HG03097 (cell line): ENCODE measurements at regions not wholly inside any gene's neighbourhood (a gene's known extent, or its start where the extent isn't known, plus 50 kb on each side); places are given as distances from the start of the nearest gene placed in this dataset.
"Not testable (repeated sequence)": the region's sequence is repeated elsewhere in the genome, so short reads cannot be mapped to it uniquely, and the experiment has no call there.

ENCODE experiments used
- ATAC-seq: cut with Tn5 transposase; IDR thresholded peaks from one replicate; pipeline ENCODE4 v1.9.1; 2021; ENCODE audit not compliant: unreplicated experiment, low FRiP score

DNA sequence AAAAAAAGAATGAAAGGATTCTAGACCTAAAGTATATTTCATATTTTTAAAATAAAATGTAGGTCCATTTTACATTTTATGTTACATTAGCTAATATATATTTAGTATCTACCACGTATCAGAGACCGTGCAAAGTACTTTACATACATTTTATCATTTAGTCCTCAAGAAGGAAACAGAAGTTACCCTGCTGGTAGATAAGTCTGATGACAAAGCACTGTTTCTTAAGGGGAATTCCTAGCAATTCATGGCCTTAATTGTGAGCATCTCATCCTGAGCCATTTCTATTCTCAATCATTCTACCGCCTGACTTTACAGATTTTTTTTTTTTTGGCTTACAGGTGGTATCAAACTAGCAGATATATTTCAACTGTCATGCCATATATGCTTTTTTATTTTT lies 367.7 kb downstream of the PRELID2 start:
- ATAC-seq: no peak

DNA sequence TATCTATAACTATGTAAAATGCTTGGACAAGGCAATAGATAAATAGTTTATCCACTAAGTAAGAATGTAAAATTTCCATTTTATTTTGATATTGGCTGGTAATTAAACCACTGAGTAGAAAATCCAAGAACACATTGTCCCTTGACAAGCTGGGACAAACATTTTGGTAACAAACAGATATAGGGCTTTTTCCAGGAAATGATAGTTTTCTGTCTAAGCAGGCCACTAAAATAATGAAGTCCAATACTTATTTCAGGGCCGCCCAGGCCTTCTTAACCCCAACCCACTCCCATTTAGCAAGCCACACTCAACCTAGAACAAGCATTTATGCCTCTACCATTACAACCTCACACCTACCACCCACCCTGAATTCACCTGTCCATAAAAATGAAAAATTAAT lies 368.6 kb downstream of the PRELID2 start:
- ATAC-seq: no peak

DNA sequence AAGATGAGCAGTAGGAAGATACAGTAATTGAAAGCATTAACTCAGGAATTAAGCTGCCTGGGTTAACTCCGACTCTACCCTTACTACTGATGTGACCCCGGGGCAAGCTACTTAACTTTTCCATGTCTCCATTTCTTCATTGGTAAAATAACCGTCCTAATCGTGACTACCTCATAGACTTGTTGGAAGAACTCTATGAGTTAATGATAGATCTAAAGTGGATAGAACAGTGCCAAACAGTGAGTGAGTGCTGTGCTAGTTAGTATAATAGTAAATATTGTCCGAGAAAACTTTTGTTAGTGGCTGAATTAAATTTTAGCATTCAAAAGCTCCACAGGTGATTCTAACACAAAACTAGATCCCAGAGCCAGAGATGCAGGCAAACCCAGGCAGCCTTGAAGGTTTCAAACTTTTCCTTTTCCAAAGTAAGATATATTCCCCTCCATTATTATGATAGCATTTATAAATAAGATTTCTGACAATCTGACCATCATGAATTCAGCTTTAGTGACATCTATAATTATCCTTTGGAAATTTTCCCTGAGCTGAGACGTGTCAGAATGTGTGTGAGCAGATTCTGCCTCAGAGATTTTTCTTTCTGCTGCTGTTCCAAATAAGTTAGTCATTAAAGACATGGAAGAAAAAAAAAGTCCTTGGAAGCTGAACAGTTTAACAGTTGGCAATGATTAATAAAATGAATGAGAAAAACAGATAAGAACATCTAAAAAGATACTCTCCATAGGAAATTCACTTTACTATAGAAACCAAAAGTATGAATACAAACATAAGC lies 369.5 kb downstream of the PRELID2 start:
- ATAC-seq: no peak

DNA sequence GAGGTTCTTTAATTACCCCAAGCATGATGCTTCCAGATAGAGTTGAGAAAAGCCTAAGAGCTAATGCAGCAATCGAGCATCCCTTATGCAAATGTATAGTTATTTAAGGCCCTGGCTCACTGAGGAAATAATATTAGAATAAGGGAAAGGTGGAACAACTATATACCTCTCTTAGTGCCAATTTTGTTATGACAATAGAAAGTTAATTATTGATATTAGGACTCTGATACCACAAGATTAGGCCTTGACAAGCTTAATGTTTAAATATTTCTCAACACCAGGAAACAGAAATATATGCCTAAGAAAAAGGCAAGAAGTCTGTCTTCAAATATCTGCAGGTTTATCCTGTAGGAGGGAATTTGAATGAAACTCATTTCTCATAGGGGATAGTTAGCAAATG lies 371.0 kb downstream of the PRELID2 start:
- no peak for ATAC-seq

DNA sequence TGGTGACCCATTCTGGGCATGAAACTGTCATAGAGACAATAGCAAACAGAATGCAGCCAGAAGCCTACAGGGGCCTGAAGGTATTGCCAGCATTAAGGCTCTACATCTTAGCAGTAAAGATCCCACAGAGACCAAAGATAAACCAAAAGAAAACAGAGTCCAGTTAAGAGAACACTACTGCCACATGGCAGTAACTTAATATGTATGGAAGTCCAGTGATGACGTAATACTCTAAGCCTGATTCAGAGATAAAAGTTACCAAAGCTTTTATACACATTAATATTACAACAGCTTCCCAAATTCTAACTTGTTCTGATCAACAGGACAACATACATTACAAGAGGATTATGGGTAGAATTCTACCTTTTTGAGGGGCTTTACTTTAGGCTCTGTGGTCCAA lies 371.5 kb downstream of the PRELID2 start:
- no peak for ATAC-seq

DNA sequence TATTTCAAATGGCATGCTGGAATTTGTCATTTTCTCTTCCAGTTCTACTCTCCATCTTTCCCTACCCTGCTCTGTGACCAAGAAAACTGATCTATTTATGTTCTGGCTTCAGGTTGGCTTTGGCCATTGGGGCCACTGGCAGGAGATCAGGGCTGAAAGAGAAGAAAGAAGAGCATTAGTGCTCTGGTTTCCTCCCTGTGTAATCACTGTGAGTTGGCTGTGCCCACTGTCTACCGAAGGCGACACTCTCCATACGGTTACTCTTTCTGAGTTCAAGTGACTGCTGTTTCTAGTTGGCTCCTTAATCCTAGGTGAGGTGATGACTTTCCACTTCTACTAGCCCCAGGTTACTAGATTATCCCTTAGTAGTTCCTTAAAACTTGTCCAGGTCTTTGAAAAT lies 372.6 kb downstream of the PRELID2 start:
- no peak for ATAC-seq

DNA sequence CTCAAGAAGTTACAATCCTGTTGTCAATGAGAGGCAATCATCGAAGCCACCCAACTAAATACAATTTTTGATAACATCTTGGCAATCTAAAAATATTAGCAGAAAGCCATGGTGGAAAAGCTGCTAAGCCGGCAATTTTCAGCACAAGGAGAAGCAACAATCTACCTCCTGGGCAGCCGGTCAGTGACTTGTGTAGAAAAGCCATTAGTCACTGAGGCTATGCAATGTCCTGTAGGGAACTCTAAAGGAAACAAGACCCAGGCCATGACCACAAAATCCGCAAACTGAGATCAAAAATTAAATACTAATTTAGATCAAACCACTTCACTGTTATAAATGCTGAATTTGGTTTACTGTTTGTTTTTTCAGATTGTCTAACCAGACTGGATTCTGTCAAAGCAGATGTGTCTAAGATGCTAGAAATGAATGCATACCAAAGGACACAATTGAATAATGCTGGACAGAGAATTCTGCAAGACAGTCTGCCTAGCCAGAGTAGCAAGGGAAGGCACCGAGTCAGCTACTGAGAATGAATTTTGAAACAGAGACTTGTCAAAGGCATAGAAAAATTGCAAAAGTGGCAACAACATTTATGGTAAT lies 384.8 kb downstream of the PRELID2 start:
- no peak for ATAC-seq

DNA sequence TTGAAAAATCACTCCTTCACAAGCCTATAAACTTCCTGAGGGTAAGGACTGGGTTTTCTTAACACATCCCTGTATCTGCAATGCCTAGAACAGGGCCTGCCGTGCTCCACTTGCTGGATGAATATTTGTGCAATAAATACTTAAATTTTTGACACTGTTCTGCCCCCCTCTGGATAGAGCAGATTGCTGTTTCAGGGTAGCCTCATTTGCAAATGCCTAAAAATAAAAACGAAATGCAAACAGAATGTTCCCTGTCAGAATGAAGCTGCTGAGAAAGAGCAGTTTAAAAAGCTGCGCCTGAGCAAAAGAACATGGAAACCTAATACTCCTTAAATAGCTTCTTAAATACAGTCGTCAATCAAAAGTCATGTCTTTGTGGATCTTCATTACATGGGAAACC lies 385.3 kb downstream of the PRELID2 start:
- ATAC-seq: no peak

DNA sequence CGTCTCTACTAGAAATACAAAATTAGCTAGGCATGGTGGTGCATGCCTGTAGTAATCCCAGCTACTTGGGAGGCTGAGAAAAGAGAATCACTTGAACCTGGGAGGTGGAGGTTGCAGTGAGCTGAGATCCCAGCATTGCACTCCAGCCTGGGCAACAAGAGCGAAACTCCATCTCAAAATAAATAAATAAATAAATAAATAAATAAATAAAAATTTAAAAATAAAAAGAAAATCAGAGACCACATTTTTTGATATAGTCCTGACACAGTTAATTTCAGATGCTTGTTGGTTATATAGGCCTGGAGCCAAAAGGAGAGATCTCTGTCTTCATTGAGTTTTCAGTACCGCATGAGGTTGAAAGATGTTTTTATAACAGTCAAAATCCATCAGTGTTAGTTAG lies 388.3 kb downstream of the PRELID2 start:
- not testable (repeated sequence) for ATAC-seq

DNA sequence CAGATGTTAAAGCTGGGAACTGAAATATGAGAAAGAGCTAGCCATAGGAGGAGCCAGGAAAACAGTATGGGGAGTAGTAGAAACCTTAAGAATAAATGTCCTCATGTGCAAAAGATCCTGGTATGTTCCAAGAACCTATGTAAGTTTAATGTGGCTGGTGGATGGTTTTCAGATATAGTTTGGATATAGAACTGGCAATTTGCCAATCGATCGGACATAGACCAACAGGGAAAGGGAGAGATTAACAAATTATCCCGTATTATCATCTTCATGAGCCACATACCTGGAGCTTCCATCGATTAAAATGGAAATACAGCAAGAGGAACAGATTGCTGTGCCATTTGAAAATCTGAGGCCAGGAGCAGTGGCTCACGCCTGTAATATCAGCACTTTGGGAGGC lies 388.7 kb downstream of the PRELID2 start:
- ATAC-seq: no peak

DNA sequence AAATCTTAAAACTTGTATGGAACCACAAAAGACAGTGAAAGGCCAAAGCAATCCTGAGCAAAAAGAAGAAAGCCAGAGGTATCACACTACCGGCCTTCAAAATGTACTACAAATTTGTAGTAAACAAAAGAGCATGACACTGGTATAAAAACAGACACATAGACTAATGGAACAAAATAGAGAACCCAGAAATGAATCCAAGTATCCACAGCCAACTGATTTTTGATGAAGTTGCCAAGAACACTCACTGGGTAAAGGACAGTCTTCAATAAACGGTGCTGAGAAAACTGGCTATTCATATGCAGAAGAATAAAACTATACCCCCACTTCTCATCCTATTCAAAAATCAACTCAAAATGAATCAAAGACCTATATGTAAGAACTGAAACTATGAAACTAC lies 390.1 kb downstream of the PRELID2 start:
- no peak for ATAC-seq

DNA sequence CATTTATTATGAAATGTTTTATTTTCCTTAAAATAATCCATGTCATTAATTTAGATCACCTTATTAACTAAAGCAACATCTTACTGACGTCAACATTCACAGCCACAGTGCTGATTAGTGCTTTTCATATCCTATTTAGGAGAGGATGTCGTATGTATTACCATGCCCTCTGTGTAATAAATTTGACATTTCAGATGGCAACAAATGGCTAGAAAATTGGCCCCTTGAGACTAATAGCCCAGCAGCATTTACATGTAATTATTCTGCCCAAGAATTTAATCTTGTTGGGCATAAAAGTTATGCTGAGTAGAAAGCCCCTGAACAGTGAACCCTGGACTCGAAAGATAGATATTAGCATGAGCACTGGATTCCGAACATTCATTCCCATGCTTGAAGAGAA lies 391.2 kb downstream of the PRELID2 start:
- ATAC-seq: no peak

DNA sequence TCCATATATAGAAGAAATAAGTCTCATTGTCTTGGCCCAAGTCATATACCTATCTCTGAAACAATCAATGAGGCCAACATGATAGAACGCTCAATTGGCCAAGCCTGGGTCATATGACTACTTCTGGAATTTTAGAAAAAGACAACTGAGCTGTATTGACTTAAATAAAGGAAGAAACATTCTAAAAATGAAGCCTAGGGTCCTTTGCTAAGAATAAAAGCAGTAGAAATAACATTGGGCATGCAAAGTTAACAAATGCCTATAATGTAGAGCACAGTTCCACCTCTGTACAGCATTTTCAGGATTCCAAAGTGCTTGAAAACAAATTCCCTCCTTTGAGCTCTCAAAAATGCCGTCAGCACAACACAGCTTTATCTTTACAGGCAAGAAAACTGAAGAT lies 391.8 kb downstream of the PRELID2 start:
- ATAC-seq: no peak

DNA sequence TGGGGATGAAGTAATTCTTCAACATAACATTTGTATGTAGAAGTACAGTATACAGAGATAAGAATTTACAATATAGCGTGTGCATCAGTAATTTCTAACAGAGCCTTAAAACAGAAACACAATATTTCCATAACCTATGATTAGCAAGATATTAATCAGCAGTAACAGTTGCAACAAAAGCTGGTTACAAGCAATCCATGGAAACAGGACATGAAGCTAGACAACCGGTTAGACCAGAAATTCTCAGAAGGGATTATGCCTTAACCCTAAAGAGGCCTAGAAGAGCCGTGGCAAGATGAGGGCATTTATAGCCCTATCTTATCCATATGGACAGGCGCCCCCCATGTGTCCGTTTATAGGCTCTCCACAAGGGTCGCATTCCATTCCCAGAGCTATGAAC lies 392.5 kb downstream of the PRELID2 start:
- ATAC-seq: not testable (repeated sequence)

DNA sequence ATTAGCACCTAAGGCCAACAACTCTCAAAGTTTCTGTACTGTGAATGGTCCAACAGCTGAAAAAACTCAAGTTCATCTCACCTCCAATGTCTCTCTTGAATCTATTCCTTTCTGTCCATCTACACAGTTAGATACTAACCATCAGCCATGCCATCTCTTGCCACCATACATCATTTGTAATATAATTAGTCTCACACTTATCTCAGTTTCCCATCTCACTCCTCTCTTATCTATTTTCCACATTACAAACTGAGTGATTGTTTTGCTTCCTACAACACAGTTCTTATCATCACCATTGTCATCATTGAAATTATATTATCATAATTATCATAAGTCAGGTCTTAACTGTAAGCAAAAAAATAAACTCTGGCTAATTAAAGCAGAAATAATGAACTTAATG lies 393.9 kb downstream of the PRELID2 start:
- ATAC-seq: no peak

DNA sequence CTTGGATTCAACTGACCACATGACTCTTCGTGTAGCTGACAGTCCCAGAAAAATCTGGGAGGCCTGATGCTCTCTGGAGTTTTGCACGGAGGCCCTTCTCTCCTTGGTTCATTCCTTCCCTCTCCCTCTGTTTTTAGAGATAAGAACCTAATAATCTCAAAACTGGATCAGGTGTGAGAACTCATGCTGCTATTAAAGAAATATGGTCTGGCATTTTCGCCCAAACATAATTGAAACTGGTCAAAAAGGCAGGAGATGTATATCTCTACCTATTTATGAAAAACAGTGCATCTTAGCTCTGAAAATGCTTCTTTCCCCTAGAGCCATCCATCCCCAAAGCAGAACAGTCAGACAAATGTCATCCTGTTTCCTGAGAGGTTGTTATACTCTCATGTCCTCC lies 397.5 kb downstream of the PRELID2 start:
- no peak for ATAC-seq

DNA sequence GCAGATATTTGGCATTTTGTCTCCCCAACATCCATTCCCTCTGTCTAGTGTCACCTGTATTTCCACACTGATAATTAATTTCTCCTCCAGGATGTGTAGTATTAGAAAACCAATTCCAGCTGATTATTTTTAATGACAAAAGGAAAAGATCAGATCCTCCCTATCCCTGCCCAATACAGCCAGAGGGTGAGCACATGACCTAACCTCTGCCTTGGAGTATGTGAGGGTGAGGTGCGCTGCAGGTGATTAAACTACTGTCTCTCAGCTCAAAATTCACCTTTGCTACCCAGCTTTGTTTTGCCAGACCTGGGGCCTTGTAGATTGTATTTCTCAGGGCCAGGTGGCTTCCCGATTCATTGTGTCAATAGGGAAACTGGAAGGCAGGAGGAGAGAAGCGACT lies 402.1 kb downstream of the PRELID2 start:
- ATAC-seq: no peak

DNA sequence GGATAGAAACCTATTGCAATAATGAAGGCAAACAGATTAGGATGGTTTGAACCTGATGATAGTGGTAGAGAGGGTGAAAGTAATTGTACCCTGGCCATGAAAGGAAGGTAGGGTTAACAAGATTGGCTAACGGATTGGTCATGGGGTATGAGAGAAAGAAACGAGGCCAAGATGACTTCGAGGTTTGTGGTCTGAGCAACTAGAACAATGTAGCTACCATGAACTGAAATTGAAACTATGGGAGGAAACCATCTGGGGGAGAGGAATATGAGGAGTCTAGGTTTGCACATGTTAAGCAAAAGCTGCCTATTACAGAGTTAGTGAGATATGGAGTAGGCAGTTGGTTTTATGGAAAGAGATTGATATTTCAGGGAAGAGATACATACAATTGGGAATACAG lies 406.0 kb downstream of the PRELID2 start:
- no peak for ATAC-seq

DNA sequence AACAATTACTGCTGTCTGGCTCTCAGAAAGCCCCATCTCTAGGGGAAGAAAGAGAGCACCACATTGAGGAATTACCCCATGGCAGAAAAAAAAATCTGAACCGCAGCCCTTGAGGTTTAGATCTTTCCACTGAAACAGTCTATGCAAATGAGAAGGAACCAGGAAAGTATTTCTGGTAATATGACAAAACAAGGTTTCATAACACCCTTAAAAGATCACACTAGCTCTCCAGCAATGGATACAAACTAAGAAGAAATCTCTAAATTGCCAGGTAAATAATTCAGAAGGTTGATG lies 427.1 kb downstream of the PRELID2 start:
- ATAC-seq: no peak

DNA sequence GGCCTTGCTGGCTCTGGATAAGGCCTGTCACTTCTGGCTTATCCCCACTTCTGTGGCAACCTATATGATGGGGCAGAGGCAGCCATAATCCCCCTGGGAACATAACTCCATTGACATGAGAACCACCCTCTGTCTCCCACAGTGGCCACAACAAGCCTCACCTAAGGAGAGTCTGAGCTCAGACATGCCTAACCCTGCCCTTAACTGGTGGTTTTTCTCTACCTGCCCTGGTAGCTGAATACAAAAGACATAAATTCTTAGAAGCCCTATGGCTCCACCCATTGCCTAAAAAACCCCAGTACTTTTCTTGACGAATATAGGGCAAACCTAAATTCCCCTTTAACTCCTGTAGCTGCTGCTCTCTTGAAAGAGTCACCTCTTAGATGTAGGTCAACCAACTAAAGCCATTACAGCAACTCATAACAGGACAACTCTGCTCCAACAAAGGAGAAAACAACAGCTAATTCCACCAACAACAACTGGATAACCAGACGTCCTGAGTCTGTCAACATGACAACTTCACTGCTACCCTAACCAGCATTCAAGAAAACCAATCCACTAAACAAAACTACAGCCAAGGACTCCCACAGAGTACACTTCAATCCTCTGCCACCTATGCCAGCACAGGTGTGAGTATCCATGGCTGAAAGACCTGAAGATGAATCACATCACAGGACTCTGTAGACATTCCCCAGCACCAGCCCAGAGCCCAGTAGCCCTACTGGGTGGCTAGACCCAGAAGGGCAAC lies 427.7 kb downstream of the PRELID2 start:
- ATAC-seq: no peak

DNA sequence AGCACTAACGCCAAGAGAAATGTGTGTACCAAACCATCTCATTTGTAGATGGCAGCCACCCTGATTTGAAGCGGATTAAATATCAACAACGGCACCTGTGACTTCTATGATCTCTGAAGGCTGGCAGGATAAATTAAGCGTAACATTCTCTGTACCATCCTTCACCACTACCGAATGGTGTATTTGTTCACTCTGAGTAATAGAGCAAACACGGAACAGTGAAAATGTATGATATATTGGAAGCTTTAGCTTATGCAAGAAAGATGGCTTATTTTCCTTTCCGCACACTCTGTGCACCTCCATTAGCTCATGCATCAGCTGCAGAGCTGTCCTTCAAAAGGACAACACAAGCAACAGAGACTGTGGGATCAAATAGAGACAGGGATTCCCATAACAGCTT lies 431.1 kb downstream of the PRELID2 start:
- no peak for ATAC-seq

DNA sequence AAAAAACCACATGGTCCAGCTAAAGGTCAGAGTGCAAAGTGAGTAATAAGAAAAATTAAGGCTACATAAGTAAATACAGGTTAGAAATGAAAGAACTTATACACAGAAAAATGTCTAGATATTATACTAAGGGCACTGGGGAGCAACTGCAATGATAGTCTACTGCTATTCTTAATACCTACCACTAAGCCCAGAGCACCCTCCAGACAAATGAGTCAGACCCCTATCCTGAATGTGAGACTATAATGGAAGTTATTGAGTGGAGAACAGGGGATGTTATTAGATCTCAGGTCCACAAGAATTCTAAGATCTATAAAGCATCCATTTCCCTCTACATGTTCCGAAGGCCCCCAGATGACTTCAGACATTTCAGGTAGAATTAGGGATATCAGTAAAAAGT lies 438.3 kb downstream of the PRELID2 start:
- ATAC-seq: no peak
